ENCODE measurements at regions not wholly inside any gene's neighbourhood (a gene's known extent, or its start where the extent isn't known, plus 50 kb on each side); places are given as distances from the start of the nearest gene placed in this dataset.
"Not testable (repeated sequence)": the region's sequence is repeated elsewhere in the genome, so short reads cannot be mapped to it uniquely, and the experiment has no call there.

DNA sequence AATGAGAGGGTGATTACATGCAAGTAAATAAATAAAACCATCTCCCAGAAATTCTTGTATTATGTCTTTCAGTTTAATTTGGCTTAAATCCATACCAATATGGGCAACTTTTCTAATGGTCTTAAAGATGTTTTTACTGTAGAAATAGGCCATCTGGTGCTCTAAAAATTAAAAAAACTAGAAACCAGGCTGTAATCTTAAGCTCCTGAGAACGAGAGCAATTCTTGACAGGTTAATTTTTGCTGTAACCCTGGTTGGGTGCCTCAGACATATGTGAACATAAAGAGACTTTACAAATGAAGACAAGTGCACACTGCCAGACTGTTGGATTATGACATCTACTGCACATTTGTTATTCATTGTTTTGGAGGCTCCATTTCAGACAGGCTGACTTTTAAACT, 246.8 kb upstream of the DAB2 start:
- no peak for DNase-seq

DNA sequence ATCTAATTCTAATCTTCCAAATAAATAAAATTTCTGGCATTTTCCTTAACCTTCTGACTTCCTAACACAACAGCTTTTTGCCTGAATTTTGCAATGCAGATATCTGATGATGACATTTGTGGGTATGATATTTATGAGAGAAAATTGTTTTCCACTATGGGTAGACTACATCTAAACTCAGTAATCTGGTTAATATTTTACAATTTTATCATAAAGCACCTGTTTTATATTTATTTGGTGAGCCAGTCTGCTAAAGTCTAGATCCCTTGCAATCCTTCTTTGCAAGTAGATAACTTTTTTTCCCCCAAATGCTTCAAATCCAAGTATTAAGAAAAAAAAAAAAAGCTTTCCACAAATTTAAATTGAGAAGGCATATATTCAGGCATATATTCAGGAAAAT, 246.2 kb upstream of the DAB2 start:
- no peak for DNase-seq

DNA sequence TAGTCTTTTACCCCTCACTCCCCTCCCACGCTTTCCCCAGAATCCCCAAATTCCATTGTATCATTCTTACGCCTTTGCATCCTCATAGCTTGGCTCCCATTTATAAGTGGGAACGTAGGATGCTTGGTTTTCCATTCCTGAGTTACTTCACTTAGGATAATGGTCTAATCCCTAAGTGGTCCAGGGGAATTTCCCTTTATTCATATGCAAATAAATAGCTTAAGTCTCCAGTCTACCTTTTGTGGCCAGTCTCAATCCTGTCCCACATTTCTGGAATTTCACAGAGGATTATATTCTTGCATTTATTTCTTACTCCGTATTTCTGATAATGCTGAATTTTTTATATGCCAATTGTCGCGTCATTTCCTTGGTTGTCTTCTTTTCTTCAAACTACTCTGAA, 245.6 kb upstream of the DAB2 start:
- no peak for DNase-seq

DNA sequence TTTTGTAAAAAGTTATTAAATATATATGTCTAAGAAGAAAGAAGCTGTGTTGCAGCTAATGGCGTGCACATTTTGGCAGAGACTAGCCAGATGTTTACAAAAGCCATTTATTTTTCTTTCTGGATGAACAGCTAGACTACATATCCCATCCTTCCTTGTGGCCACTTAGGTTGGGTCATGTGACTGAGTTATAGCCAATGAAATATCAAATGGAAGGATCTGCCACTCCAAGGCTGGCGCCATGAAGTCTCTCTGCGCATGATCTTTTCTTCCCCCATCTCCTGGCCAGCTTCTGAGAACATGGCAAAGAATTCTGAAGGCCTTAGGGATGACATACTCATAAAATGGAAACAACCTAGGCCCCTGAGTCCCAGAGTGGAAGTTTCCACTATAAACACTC, 244.2 kb upstream of the DAB2 start:
- peak; percentile 52 for DNase-seq

DNA sequence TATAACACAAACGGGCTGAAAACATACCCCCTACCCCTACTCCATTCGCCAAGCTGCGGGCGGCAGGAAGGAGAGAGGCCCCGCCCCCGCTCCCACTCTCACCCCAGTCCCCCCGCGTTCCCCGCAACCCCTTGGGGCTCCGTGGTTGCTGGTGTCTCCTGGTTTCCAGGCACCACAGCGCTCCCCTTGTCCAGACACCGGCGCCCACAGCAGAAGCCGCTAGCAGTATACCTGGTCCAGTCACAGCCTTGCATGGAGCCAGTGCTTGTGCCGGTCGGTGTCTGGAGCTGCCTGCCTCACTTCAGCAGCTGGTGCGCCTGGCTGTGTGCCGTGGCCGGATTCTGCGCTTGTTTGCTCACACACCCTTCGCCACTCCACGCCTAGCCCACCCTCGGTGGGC, 240.5 kb upstream of the DAB2 start:
- no peak for DNase-seq

DNA sequence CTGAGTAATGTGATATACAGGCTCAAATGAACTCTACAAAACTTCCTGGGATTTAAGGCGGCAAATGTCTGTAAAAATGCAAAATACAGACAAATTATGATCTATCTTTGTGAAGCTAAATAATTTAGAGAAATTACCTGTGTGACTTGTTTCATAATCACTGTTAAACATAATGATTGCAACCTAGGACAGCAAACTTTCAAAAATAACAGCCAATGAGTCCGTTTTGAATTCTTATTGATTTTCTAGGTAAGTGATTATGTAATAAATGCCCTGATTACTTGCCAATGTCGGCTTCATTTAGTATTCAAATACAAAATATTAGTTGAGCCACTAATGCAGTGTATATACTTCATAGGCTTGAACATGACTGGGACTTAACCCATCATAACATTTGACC, 238.2 kb upstream of the DAB2 start:
- no peak for DNase-seq

DNA sequence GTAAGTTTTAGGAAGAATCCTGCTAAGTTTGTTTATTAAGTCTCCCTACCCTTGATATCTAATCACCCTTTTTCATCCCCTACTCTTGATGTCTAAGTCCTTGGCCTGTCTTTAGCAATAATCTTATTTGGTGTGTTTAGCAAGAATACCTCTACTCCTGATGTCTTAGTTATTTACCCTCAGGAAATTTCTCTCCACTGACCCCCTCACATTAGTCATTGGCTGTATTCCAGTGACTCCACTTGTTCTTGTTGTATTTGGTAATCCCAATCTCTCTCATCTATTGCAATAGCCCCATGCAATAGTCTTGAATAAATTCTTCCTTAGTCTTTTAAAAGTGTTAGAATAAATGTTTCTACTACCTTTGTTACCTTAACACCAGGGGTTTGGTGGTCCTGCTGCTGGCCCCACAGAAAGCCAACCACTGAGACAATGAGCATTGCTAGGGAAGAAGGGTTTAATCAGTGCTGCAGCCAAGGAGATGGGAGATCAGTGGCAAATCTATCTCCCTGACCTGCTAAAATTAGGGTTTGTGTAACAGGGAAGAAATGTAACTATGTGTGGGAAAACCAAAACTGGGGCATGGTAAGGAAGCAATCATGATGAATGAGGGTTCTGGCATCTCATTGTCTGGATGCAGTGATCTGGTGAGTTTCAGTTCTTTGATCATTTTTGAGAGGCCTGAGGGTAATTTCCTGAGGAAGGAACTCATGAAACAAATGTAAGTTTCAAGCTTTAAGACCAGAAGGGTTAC, 236.4 kb upstream of the DAB2 start:
- no peak for DNase-seq

DNA sequence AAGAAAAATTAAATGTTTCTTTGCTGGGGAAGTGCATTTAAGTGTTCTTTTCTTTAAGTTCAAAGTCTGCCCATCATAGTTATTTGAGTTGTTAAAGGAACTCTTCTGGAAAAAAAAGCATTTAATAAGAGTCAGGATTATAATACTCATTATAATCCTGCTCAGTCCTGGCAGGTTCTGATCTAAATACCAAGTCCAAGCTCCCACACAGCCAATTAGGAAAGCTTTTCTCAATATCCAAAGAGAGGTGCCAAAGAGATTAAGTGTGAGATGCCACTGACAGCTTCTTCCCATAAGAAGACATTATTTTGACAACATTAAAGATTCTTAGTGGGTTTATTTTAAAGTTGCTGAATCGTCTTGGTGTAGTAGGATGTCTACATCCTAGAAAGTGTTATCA, 235.2 kb upstream of the DAB2 start:
- DNase-seq: no peak

DNA sequence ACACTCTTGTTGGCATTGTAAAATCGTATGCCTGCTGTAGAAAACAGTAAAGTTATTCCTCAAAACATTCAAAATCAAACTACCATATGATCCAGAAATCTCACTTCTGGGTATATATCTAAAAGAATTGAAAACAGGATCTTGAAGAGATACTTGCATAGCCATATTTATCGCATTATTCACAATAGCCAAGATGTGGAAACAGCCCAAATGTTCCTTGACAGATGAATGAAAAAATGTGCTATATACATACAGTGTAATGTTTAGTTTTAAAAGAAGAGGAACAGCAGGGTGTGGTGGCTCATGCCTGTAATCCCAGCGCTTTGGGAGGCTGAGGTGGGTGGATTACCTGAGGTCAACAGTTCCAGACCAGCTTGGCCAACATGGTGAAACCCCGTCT, 234.1 kb upstream of the DAB2 start:
- DNase-seq: no peak

DNA sequence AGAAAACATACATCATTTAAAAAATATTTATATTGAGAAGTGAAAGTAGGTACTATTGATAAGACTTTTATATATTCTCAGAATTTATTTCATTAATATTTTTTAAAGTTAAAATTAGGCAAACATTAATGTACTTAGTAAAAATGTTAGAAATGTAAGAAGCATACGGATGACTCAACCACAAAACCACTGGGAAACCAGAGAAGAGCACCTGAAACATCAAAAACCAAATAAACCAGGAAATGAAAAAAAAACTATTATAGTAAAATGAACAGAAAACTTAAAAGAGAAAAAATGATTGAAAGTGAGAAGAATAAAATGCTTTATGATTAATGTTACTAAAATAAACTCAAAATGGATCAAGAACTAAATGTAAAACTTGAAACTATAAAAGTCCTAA, 233.2 kb upstream of the DAB2 start:
- no peak for DNase-seq

DNA sequence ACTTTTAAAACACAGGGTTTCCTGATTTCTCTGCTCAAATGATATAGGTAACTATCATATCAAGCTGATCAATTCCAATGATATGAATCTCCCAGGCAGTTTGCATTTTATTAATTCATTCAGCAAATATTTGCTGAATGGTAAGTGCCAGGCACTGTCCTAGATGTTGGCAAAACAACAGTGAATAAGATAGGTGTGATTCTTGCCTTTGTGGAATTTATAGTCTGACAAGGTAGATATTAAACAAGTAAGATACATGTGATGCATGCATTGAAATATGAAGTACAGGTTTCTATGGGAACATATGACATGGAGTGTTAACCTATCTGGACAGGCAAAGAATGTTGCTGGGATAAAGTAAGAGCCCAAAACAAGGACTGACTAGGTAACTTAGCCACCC, 231.8 kb upstream of the DAB2 start:
- DNase-seq: no peak

DNA sequence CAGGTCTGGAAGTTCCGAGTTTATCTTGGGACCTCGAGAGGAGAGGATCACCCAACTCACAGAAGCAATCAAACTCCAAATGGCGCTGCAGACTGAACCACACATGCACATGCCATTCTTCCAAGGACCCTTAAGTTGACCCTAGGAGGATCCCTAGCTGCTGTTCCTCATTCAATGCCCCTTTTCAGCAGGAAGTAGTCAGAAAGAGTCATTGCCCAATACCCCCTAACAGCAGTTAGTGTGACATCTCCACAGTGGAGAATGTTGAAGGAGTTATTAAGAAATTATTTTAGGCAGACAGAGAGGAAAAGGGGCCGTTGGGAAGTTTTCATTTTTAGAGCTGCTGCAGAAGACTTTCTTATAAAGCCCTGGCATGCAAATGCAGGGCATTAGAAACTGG, 229.9 kb upstream of the DAB2 start:
- no peak for DNase-seq

DNA sequence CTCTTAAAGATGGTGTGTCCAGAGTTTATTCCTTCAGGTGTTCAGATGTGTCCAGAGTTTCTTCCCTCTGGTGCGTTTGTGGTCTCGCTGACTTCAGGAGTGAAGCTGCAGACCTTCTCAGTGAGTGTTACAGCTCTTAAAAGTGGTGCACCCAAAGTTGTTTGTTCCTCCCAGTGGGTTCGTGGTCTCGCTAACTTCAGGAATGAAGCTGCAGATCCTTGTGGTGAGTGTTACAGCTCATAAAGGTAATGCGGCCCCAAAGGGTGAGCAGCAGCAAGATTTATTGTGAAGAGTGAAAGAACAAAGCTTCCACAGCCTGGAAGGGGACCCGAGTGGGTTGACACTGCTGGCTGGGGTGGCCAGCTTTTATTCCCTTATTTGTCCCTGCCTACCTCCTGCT, 227.7 kb upstream of the DAB2 start:
- DNase-seq: not testable (repeated sequence)

DNA sequence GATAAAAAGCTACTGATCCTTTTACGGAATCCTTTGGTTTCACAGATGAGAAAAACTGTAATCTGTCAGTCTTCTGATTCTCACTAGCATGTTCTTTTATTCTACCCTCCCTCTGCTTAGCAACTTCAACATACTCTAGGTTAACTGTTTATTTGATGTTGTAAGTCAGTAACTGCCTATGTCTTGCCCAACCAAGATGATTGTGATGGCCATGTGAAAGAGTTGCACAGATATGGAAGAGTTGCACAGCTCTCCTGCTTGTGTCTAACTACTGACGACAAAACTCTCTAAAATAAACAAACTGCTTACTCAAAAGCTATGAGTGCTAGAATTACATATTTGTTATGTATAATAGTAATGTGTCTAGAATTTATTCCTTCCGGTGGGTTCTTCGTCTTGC, 227.3 kb upstream of the DAB2 start:
- no peak for DNase-seq

DNA sequence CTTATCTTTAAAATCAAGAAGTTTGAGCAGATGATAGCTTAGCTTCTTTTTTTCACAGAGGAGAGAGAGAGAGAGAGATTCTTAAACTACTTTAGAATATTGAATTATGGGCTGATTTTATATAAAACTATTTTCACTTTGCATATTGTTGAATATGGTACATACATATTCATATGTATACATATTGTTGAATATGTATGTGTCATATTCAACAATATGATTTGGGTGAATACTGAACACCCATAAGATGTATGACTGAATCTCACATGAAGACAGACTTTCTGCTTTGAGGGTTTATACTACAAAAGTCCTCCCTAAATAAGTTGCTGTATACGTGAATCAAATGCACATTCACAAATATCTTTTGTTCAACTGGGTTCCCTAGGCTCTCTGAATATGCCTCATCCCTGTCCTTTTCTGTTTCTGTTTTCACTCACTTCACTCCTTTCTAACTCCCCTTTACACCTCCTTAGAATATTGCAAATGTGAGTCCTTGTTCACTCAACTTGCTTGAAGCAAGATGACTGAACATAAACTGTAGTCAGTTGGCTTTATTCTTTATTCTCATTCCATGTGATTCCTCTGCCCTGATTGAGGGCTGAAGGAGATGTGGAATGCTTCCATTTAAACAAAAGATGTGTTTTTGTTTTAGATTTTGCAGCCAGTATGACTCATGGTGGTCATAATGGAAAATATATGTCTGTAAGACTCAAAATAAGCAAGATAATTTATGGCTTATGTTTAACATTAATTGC, 225.4 kb upstream of the DAB2 start:
- no peak for DNase-seq

DNA sequence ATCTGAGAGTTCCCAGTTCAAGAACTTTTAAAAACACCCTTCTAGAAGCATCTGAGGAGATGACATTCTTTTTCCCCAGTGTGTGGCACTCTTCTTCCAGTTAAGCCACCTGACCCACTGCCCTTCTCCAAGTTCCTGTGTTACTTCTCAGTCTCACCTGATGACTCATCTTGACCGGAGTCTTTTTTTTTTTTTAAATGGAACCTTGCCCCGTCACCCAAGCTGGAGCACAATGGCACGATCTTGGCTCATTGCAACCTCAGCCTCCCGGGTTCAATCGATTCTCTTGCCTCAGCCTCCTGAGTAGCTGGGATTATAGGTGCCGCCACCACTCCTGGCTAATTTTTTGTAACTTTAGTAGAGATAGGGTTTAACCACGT, 224.1 kb upstream of the DAB2 start:
- no peak for DNase-seq

DNA sequence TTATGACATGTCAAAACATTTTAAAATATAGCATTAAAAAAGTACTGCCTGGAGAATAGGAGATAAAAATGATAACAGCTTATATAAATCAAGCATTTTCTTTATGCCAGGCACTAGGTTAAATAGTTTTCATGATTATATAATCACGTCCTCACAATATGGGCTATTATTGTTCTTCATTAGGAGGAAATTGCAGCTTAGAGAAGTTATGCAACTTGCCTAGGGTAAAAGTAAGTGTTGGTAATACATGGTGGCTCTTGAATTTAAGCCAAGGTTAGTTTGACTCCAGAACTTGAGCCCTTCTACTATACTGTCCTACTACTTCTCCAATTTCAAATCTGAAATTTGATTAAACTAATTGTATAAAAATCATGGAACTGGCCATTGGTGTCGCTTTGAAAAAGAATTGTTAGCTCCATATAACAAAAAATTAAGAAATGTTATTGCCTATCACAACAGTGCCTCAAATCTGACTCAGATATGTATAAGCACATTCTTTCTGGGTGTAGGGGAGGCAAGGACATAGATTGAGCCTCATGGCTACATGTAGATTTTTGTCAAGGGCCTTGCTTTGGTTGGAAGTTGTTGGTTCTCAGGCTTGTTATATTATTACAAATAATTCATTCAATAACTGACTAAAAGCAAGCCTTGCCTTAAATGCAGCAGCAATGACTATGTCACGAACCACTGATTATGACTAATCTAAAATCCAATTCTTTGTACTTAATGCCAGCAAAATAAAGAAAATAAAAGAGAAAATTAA, 223.5 kb upstream of the DAB2 start:
- DNase-seq: no peak

DNA sequence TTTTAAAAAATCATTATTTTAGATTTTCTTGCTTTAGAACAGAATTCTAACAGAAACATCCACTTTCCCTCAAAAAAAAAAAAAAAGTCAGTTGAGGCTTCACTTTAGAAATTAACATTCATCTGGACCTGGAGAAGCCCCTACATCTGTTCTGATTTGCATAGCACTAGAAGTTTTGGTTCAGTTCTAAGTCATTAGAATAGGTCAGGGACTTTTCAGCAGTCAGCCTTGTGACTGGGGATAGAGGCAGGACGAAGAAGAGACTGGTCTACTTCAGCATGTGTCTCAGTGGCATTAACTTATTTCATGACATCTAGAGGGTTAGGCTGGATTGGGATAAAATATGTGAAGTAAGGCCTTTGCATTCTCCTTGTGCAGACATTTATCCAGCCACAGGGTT, 215.8 kb upstream of the DAB2 start:
- DNase-seq: no peak

DNA sequence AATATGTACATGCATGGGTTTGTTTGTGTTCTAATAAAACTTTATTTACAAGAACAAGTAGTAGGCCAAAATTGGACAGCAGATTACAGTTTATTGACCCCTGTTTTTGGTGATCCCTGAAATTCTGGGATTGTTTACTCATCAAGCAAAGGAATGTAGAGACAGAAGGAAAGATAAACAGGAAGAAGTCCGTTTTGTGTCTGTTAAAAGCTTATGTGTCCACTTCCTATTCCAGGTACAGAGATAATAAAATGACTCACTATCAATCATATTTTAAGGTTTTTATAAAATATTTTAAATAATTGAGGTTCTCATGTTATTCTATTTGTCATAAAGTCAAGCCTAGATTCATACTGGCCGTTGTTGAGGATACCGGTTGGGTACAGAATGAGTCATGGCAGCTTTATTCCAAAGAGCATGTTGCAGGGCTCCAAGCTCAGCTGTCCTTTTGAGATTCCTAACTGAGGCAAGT, 214.9 kb upstream of the DAB2 start:
- DNase-seq: no peak

DNA sequence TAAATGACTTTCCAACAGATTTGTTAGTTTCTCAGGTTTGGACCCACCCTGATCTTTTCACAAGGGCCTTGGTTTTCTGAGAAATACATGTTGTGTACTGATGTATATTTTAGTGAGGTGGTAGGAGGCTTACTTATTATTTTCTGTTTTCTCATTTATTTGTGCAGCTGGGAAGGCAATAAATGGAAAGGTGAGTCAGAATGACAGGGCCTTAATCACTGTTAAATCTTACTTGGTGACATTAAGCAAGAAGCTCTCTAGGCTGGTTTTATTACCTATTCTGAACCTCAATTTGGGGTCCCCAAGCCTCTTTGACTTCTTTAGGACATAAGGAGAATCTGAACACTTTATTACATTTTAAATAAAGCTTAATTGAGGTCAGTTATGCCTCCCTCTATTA, 214.0 kb upstream of the DAB2 start:
- no peak for DNase-seq

DNA sequence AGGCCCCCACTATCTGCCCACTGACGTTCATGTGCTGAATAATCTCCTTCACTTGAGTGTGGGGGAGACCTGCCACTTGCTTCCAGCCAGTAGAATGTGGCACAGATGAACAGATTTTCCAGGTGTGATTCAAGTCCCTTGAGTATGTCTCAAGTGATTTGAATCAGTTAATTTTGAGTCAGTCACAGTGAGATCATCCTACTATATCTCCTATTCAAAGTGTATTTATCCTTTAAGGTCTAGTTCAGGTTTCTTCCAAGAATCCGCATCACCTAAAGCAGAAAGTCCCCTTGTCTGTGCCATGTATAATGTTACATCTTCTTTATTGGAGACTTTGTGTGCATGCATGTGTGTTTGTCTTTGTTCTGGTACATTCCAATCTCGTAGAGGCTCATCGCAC, 208.3 kb upstream of the DAB2 start:
- no peak for DNase-seq

DNA sequence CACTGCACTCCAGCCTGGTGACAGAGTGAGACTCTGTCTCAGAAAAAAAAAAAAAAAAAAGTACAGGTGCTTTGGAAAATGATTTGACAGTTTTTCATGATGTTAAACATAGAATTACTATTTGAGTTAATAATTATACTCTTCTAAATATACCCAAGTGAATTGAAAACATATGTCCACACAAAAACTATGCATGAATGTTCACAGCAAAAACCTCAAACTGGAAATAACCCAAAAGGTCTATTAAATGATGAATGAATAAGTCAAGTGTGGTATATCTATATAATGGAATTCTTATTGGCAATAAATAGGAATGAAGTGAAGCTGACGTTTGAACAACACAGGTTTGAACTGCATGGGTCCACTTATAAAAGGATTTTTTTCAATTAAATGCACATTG, 207.2 kb upstream of the DAB2 start:
- no peak for DNase-seq

DNA sequence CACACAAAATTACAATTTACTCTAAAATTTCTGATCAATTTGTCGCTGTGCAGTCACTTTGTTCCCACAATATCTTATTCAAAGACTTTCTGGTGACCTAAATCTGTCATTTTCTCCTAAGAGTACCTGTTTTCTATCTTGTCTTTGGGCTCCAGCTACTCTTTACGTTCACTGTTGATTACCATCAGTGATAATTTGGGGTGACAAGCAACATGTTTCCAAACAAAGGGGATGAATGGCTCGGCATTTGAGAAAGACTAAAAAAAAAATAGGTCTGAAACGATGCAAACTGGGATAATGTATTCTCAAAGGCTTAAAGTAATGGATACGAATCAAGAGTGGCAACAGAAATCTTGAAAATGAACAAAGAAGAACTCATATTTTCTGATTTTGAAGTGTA, 205.2 kb upstream of the DAB2 start:
- DNase-seq: no peak

DNA sequence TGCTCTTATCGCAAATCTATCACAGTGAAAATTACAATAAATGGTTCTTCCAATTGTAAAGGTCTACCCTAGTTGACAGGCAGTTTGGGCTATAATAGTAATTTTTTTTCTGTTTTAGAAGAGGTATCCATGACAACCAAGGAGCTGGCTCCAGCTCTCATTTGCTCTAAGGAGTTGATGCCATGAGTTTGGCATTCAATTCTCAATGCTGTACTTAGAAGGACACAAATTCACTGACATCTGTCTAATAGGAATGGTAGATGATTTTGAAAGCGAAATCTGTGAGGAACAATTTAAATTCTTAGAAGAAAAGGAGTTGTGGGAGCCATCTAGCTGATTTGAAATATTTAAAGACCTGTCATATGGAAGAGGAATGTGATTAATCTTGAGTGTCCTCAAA, 203.6 kb upstream of the DAB2 start:
- DNase-seq: no peak
